ENCODE measurements at regions not wholly inside any gene's neighbourhood (a gene's known extent, or its start where the extent isn't known, plus 50 kb on each side); places are given as distances from the start of the nearest gene placed in this dataset.
"Not testable (repeated sequence)": the region's sequence is repeated elsewhere in the genome, so short reads cannot be mapped to it uniquely, and the experiment has no call there.

- Histone ChIP-seq H3K27ac (no peak overlapping the region), H3K4me3 (no peak overlapping the region)
- TF ChIP-seq CTCF (IDR thresholded peaks at IDR 0.05), result no peak
- DNase-seq (ENCODE audit: low spot score), result no peak
Measured at GRCh38 chr3:75237477-75237876, 426.7 kb upstream of the FRG2C start.

GRCh38 chr3:75241226-75241962 lies 422.7 kb upstream of the FRG2C start:
- H3K4me3 ChIP-seq, H3K27ac ChIP-seq: not testable (repeated sequence)

GRCh38 chr3:75242012-75242735 lies 422.0 kb upstream of the FRG2C start:
- TF ChIP-seq CTCF (IDR thresholded peaks at IDR 0.05), result no peak

More at GRCh38 chr3:75241226-75241962, 422.7 kb upstream of the FRG2C start:
- DNase-seq (ENCODE audit: low spot score), result not testable (repeated sequence)

GRCh38 chr3:75248974-75249373 lies 415.2 kb upstream of the FRG2C start:
- no peak for TF ChIP-seq CTCF (IDR thresholded peaks at IDR 0.05)
- H3K27ac ChIP-seq, result no peak overlapping the region
- no peak overlapping the region for H3K4me3 ChIP-seq
- DNase-seq (ENCODE audit: low spot score), result no peak

More at GRCh38 chr3:75242012-75242735, 422.0 kb upstream of the FRG2C start:
- no peak for DNase-seq (ENCODE audit: low spot score)
- no peak overlapping the region for H3K27ac ChIP-seq
- no peak overlapping the region for H3K4me3 ChIP-seq

- DNase-seq (ENCODE audit: low spot score), result no peak
- no peak for TF ChIP-seq CTCF (IDR thresholded peaks at IDR 0.05)
- Histone ChIP-seq H3K27ac (no peak overlapping the region), H3K4me3 (no peak overlapping the region)
Measured at GRCh38 chr3:75254685-75255084, 409.4 kb upstream of the FRG2C start.

GRCh38 chr3:75258825-75259683 lies 405.1 kb upstream of the FRG2C start:
- not testable (repeated sequence) for H3K4me3 ChIP-seq; H3K27ac ChIP-seq; DNase-seq (ENCODE audit: low spot score)
- peak; percentile 12 for TF ChIP-seq CTCF (IDR thresholded peaks at IDR 0.05)

GRCh38 chr3:75260975-75261374 lies 403.2 kb upstream of the FRG2C start:
- not testable (repeated sequence) for H3K4me3 ChIP-seq; H3K27ac ChIP-seq; DNase-seq (ENCODE audit: low spot score)

All from coronary artery (tissue), 2 donors.